Amniotic stem cell (primary cell): ENCODE measurements at regions not wholly inside any gene's neighbourhood (a gene's known extent, or its start where the extent isn't known, plus 50 kb on each side); places are given as distances from the start of the nearest gene placed in this dataset.
A peak's percentile ranks its signal among the peaks of the same experiment; 100 is the strongest.

Source experiments
- DNase-seq: peaks from one replicate; lab custom pipeline; 2025; lab: John Stamatoyannopoulos, UW

- DNase-seq = no peak
Observed at GRCh38 chr1:163877016-163877415, 555.3 kb downstream of the NUF2 start.

DNA sequence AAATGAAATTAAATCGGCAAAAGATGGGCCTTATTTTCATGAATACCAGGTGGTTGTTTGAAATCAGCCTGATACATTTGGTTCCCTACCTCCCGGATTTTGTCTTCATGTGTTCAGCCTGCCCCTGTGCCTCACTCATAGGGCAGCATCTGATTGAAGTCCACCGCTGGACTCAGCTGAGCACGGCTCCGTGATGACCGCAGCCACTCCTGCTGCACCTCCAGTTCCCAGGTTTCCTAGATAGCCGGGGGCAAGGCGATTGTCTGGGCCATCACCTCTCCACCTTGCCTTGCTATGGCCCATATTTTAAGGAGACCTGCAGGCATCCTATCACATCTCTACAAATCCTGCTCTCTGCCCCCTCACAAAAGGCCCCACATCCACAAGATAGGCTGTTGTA is 563.8 kb downstream of the NUF2 start:
- DNase-seq = no peak

DNA sequence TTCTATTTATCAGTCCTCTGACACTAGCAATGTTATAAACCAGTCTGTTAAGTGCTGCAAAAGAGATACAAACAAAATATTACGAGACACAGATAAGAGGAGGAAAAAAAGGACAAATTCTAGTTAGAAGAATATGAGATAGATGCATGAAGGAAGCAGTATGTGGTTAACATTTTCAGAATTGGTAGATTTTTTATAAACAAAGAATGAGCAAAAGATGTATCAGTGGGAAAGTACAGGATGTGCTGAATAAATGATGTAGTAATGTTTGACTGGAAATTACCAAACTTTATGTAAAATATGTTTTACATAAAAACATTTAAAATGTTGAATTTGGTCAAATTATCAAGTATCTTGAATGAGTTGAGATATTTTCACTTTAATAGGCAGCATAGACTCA is 574.2 kb downstream of the NUF2 start:
- no peak for DNase-seq

DNA sequence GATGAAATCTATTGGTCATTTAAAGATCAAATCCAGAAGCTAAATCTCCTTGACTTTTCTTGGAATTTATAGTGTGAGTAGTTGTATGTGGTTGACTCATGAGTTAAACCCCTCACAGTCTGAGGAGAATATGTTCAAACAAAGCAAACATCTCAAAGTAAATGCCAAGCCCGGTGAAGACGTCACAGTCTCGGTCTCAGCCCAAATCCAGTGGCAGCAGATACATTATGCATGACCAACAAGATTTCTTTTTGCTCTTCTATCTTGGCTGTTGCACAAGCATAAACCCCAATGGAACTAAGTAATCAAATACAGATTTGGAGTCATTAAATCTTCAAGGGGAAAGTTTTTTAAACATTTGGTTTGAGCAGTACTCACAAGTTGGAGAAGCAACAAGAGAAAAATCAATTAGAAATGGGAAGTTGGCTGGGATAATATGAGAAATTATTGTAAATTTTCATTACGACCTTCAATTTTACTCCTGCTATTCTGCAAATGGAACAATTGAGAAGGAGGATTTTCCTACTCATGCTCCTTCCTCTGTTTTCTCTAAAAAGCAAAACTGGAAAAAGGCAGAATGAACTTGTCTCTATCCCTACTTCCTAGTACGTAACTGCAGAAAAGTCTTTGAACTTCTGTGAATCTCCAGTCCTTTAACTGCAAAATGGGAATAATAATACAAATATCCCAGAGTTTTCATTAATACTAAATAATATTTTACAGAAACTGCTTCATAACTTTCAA is 575.8 kb downstream of the NUF2 start:
- DNase-seq = peak; percentile 71

- no peak for DNase-seq
Observed at GRCh38 chr1:163906283-163906682, 584.5 kb downstream of the NUF2 start.

GRCh38 chr1:163912170-163912884 is 590.6 kb downstream of the NUF2 start:
- no peak for DNase-seq

GRCh38 chr1:163914785-163915413 is 593.1 kb downstream of the NUF2 start:
- no peak for DNase-seq

DNA sequence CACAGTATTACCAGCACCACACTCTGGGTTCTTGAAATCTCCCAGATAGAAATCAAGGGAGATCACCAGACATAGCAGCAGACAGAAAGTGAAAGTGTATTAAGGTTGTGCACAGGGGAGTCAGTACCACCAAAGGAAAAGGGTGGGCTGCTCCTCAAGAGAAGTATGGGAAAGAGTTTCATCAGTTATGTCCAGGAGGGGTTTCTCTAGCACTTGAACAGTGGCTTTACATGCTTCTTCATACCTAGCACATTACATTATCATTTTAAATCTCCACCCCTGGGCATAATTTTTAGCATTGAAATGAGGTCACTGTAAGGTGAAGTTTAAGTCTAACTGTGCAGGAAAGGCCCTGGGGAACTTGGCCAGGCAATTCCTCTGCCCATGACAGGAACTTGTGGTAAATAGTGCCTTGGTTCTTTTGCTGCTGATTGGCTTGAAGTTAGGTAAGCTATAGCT is 601.0 kb downstream of the NUF2 start:
- DNase-seq = no peak

GRCh38 chr1:163924041-163924440 is 602.3 kb downstream of the NUF2 start:
- no peak for DNase-seq

- DNase-seq = no peak
Observed at GRCh38 chr1:163927493-163927892, 605.7 kb downstream of the NUF2 start.

- DNase-seq = no peak
Observed at GRCh38 chr1:163928069-163928468, 606.3 kb downstream of the NUF2 start.

DNA sequence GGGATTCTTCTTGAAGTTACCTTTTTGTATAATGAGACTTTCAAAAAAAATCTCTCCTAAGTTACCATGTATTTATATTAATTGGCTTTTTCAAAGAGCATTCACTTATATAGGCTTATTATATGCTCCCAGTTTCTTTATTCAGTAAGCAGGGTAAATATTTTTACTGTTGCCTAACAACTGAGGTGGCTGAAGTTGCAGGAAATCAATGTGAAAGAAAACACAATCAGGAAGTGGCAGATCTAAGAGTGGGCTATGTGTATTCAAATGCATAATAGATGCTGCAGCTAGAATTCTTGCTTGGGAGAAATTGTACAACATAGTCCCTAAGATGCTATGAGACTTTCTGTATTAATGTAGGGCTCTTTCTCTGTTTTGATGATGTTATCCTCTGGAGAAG is 606.9 kb downstream of the NUF2 start:
- no peak for DNase-seq

- DNase-seq = no peak
Observed at GRCh38 chr1:163932901-163933300, 611.1 kb downstream of the NUF2 start.

DNA sequence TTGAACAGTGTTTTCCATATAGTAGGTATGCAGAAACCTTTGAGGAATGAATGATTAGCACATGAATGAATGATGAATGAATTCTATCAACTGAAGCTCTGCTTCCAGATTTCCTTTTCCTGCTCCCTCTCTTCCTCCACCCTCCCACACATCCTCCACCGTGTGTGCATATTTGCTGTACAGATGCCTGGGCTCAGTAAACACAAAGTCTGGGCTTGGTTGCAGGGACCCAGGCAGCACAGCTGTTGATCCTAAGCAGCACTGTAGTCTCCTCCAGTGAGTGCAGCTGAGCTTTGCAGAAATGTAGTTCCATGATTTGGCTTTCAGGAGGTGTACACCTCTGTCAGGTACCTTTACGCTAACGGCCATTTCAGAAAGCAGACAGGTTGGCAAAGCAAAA is 611.7 kb downstream of the NUF2 start:
- DNase-seq = no peak

DNA sequence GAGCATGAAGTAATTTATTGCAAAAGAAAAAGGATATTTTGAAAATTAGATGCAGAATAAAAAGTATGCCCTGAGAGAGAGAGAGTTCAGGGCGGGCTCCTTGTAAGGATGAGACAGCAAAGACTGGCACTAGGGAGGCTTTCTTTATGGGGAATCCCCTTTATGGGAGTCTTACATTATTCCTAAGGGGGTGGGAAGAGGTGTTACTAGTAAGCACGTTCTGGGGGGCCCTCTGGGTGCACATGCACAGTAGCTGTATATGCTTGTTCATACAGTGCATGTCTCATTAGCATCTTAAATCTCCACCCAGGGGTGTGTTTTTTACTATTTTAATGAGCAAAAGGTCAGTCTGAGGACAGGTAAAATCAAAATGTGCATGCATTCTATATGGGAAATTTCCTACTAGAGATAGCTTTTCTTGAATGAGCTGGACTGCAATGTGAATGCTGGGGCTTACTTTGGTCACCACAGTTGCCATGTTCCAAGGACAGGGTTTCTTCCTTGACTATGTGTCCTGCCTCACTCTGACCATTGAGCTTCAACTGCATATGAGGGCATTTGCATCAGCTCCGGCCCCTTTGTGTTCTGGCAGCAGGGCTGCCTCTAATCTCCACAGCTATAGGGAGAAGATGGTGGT is 614.1 kb downstream of the NUF2 start:
- no peak for DNase-seq

DNA sequence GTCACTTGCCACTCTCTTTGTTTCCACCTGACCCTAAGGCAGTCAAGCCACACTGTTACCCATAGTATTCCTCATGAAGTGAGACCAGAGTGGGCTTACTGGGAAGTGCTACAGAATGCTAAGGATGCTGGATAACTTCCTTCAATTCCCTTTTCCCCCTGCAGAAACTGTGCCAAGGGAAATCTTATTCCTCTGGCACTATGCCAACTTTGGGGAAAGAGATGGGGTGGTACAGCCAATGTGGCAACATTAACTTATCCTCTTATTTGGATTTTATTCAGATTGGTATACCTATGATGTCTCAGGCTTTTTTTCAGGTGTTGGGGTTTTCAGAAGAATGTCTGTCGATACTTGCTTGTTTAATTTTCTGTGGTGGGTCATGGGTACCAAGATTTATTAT is 599.4 kb upstream of the PBX1 start:
- DNase-seq = no peak

- DNase-seq = no peak
Observed at GRCh38 chr1:163970151-163970550, 588.8 kb upstream of the PBX1 start.

DNA sequence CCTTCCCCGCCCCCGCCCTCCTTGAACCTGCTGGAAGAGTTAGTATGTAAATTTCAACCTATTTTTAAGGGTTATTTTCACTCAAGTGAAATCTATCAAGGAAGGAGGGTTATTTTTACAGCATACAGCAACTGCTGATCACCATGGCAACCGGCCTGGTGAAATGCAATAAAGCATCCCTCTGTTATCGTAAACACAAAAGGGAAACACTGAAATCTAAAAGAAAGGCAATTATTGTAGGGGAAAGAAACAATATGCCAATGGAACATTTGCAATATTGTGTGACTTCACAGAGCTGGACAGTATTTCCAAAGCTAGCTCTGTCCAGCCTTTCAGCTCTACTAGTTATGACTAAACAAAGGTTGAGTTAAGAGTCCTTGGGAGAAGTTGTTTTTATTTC is 588.3 kb upstream of the PBX1 start:
- no peak for DNase-seq

GRCh38 chr1:163973586-163973985 is 585.4 kb upstream of the PBX1 start:
- DNase-seq = no peak

GRCh38 chr1:163974120-163974519 is 584.9 kb upstream of the PBX1 start:
- no peak for DNase-seq

GRCh38 chr1:163980394-163980793 is 578.6 kb upstream of the PBX1 start:
- no peak for DNase-seq

GRCh38 chr1:163981500-163982030 is 577.4 kb upstream of the PBX1 start:
- DNase-seq = no peak
